Sigmoid colon (tissue), 4 donors: ENCODE measurements at regions not wholly inside any gene's neighbourhood (a gene's known extent, or its start where the extent isn't known, plus 50 kb on each side); places are given as distances from the start of the nearest gene placed in this dataset.

Experiments
- POLR2A ChIP-seq, 2 donors: fragments of 450-650 bp; IDR thresholded peaks; one replicate each; pipeline ENCODE4 v1.6.1; 2016; ENCODE audit warnings: antibody characterized with exemption in 2 of 2, mild to moderate bottlenecking in 2 of 2, moderate library complexity in 2 of 2
- POLR2AphosphoS5 ChIP-seq, 4 donors: sonication (generic); formaldehyde crosslinking; IDR thresholded peaks; one replicate each; pipeline ENCODE4 v1.6.1; 2017; ENCODE audit warnings: antibody characterized with exemption in 4 of 4
- TF ChIP-seq, protein P1 (sequence below), 4 experiments: fragments of 450-650 bp in 3 of 4; fragments of 200-600 bp in 1 of 4; IDR thresholded peaks; one replicate each; pipeline ENCODE4 v1.5.1; 2016 to 2019; ENCODE audit warnings: antibody characterized with exemption in 4 of 4, mild to moderate bottlenecking in 3 of 4, moderate library complexity in 2 of 4

DNA sequence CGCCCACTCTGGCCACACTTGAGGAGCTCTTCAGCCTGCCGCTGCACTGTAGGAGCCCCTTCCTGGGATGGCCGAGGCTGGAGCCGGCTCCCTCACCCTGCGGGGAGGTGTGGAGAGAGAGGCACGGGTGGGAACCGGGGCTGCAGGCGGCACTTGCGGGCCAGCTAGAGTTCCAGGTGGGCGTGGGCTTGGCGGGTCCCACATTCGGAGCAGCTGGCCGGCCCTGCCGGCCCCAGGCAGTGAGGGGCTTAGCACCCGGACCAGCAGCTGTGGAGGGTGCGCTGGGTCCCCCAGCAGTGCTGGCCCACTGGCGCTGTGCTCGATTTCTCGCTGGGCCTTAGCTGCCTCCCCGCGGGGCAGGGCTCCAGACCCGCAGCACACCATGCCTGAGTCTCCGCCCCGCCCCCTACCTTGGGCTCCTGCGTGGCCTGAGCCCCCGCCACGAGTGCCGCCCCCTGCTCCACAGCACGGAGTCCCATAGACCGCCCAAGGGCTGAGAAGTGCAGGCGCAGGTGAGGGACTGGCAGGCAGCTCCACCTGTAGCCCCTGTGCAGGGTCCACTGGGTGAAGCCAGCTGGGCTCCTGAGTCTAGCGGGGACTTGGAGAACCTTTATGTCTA is 71.9 kb downstream of the IL12A start:
- TF ChIP-seq, protein P1, sequence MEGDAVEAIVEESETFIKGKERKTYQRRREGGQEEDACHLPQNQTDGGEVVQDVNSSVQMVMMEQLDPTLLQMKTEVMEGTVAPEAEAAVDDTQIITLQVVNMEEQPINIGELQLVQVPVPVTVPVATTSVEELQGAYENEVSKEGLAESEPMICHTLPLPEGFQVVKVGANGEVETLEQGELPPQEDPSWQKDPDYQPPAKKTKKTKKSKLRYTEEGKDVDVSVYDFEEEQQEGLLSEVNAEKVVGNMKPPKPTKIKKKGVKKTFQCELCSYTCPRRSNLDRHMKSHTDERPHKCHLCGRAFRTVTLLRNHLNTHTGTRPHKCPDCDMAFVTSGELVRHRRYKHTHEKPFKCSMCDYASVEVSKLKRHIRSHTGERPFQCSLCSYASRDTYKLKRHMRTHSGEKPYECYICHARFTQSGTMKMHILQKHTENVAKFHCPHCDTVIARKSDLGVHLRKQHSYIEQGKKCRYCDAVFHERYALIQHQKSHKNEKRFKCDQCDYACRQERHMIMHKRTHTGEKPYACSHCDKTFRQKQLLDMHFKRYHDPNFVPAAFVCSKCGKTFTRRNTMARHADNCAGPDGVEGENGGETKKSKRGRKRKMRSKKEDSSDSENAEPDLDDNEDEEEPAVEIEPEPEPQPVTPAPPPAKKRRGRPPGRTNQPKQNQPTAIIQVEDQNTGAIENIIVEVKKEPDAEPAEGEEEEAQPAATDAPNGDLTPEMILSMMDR (IDR thresholded peaks at IDR 0.05): no peak
- TF ChIP-seq POLR2A (IDR thresholded peaks at IDR 0.05) (no peak), POLR2AphosphoS5 (IDR thresholded peaks at IDR 0.05) (no peak)
